ENCODE measurements at regions not wholly inside any gene's neighbourhood (a gene's known extent, or its start where the extent isn't known, plus 50 kb on each side); places are given as distances from the start of the nearest gene placed in this dataset.

GRCh38 chr20:39946053-39946810 is 742.8 kb downstream of the MAFB start:
- FAIRE-seq: peak; percentile 55
- TF ChIP-seq POU2F2 (IDR thresholded peaks at IDR 0.05; ENCODE audit: low read depth, low read length) (no peak), SPI1 (IDR thresholded peaks at IDR 0.05; ENCODE audit: low read depth, low read length) (no peak), PAX5 (IDR thresholded peaks at IDR 0.05; ENCODE audit: insufficient read depth, low read length, severe bottlenecking) (no peak), POLR2A (IDR thresholded peaks at IDR 0.05; ENCODE audit: low read depth, low read length) (no peak), POLR2AphosphoS5 (IDR thresholded peaks at IDR 0.05; ENCODE audit: low read depth, low read length) (no peak), TAF1 (IDR thresholded peaks at IDR 0.05; ENCODE audit: low read depth, low read length) (no peak)

GRCh38 chr20:39944861-39945260 is 744.2 kb downstream of the MAFB start:
- 0 out of 2 replicates have a peak, but pooled peaks have one; percentile 12 for TF ChIP-seq SPI1 (IDR thresholded peaks at IDR 0.05; ENCODE audit: low read depth, low read length)
- TF ChIP-seq POU2F2 (IDR thresholded peaks at IDR 0.05; ENCODE audit: low read depth, low read length): no peak
- no peak for TF ChIP-seq TAF1 (IDR thresholded peaks at IDR 0.05; ENCODE audit: low read depth, low read length)
- no peak for TF ChIP-seq POLR2AphosphoS5 (IDR thresholded peaks at IDR 0.05; ENCODE audit: low read depth, low read length)
- TF ChIP-seq PAX5 (IDR thresholded peaks at IDR 0.05; ENCODE audit: insufficient read depth, low read length, severe bottlenecking): no peak
- no peak for TF ChIP-seq POLR2A (IDR thresholded peaks at IDR 0.05; ENCODE audit: low read depth, low read length)
- DNase-seq (ENCODE audit: insufficient read length, low spot score): no peak
- no peak for FAIRE-seq

More at GRCh38 chr20:39946053-39946810, 742.8 kb downstream of the MAFB start:
- no peak for DNase-seq (ENCODE audit: insufficient read length, low spot score)

DNA sequence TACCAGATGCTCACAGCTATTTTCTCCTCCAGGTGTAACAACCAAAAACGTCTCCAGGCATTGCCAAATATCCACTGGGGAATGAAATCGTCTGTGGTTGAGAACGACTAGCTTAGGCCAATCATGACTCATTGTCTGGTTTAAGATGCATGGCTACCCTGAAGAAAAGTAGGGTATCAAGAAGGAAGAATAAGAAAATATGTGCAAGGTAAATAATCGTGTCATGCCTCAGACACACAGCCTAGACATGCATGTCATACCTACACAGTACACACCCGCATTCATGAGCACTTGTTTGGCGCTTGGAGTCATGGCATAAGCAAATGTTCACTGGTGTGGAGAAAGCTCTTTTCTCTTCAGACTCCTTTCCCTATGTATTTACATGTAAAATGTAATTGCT is 745.7 kb downstream of the MAFB start:
- FAIRE-seq (no peak), DNase-seq (ENCODE audit: insufficient read length, low spot score) (no peak)
- TF ChIP-seq SPI1 (IDR thresholded peaks at IDR 0.05; ENCODE audit: low read depth, low read length): no peak
- TF ChIP-seq TAF1 (IDR thresholded peaks at IDR 0.05; ENCODE audit: low read depth, low read length): no peak
- TF ChIP-seq PAX5 (IDR thresholded peaks at IDR 0.05; ENCODE audit: insufficient read depth, low read length, severe bottlenecking): no peak
- no peak for TF ChIP-seq POLR2AphosphoS5 (IDR thresholded peaks at IDR 0.05; ENCODE audit: low read depth, low read length)

GRCh38 chr20:39941245-39941644 is 747.8 kb downstream of the MAFB start:
- TF ChIP-seq POLR2A (IDR thresholded peaks at IDR 0.05; ENCODE audit: low read depth, low read length) (no peak), POLR2AphosphoS5 (IDR thresholded peaks at IDR 0.05; ENCODE audit: low read depth, low read length) (no peak), POU2F2 (IDR thresholded peaks at IDR 0.05; ENCODE audit: low read depth, low read length) (no peak), TAF1 (IDR thresholded peaks at IDR 0.05; ENCODE audit: low read depth, low read length) (no peak), PAX5 (IDR thresholded peaks at IDR 0.05; ENCODE audit: insufficient read depth, low read length, severe bottlenecking) (no peak), SPI1 (IDR thresholded peaks at IDR 0.05; ENCODE audit: low read depth, low read length) (no peak)
- FAIRE-seq (no peak), DNase-seq (ENCODE audit: insufficient read length, low spot score) (no peak)

DNA sequence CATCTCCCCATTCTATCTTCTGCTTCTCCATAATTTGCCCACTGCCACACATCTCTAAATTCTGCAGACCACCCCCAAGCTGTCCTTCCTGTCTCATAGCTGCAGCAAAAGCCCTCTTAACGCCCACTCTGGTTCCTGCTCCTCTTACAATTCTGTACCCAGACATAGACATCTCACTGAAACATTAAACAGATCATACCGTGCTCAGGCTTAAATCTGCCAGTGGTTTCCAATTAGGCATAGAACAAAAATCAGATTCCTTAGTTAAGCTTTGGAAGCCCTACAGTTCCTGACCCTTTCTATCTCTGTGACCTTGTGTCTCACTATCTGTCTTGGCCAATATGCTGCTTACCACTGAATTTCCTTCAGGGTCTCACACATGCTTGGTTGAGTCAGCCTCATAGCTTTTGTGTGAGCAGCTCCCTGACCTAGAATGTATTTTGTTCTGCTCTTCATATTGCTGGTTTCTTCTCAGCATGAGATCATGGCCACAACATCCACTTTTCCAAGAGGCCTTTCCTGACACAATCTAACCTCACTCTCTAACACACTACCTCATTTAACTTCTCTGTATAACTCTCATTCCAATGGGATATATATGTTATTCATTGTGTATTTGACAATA is 749.7 kb downstream of the MAFB start:
- TF ChIP-seq TAF1 (IDR thresholded peaks at IDR 0.05; ENCODE audit: low read depth, low read length): no peak
- no peak for TF ChIP-seq POU2F2 (IDR thresholded peaks at IDR 0.05; ENCODE audit: low read depth, low read length)
- FAIRE-seq (no peak), DNase-seq (ENCODE audit: insufficient read length, low spot score) (no peak)

GRCh38 chr20:39936401-39936800 is 752.6 kb downstream of the MAFB start:
- TF ChIP-seq TAF1 (IDR thresholded peaks at IDR 0.05; ENCODE audit: low read depth, low read length): no peak
- no peak for TF ChIP-seq PAX5 (IDR thresholded peaks at IDR 0.05; ENCODE audit: insufficient read depth, low read length, severe bottlenecking)
- no peak for TF ChIP-seq POU2F2 (IDR thresholded peaks at IDR 0.05; ENCODE audit: low read depth, low read length)
- TF ChIP-seq SPI1 (IDR thresholded peaks at IDR 0.05; ENCODE audit: low read depth, low read length): no peak
- no peak for TF ChIP-seq POLR2A (IDR thresholded peaks at IDR 0.05; ENCODE audit: low read depth, low read length)
- TF ChIP-seq POLR2AphosphoS5 (IDR thresholded peaks at IDR 0.05; ENCODE audit: low read depth, low read length): no peak
- DNase-seq (ENCODE audit: insufficient read length, low spot score): no peak
- FAIRE-seq: no peak

DNA sequence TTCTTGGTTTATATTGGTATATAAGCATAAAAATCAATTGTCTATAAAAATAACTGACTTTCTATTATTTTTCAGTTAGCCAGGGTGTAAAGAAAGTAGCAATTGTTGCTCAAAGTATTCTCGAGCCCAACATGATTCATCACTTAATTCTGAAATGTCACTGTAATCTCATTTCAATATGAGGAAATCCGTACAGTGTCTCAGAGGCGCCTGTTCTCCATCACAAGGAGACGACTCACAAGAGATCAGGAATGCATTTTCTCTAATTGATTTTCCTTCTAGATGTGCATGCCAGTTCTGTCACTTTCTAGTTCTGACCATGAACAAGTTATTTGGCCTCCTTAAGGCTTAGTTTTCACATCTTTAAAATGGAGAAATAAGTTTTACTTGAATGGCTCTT is 753.1 kb downstream of the MAFB start:
- FAIRE-seq (no peak), DNase-seq (ENCODE audit: insufficient read length, low spot score) (no peak)
- TF ChIP-seq SPI1 (IDR thresholded peaks at IDR 0.05; ENCODE audit: low read depth, low read length): no peak
- no peak for TF ChIP-seq PAX5 (IDR thresholded peaks at IDR 0.05; ENCODE audit: insufficient read depth, low read length, severe bottlenecking)
- no peak for TF ChIP-seq POLR2AphosphoS5 (IDR thresholded peaks at IDR 0.05; ENCODE audit: low read depth, low read length)
- no peak for TF ChIP-seq POLR2A (IDR thresholded peaks at IDR 0.05; ENCODE audit: low read depth, low read length)
- no peak for TF ChIP-seq POU2F2 (IDR thresholded peaks at IDR 0.05; ENCODE audit: low read depth, low read length)

DNA sequence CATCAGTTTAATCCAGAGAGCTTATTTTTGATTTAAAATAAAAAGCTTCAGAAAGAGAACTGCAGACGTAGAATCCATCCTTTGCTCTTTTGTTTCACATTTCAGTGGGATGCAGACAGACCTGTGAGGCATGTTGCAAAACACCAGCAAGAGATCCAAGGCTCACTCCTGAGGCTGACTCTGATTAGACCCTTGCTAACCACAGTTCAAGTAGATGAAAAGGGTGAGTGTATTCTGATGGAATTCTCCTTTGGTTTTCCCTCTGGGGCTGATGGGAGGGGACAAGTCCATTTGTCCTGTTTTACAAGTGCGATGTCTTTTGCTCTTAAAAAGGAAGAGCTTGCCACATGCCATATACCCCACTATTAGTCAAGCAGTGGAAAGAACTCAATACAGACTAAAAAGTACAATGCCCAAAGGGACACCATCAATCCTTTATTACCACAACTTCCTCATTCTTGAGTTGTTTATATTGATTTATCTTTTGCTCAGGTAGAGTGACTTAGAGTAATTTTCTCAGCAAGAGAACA is 772.7 kb downstream of the MAFB start:
- DNase-seq (ENCODE audit: insufficient read length, low spot score) (no peak), FAIRE-seq (no peak)
- TF ChIP-seq POLR2AphosphoS5 (IDR thresholded peaks at IDR 0.05; ENCODE audit: low read depth, low read length) (no peak), SPI1 (IDR thresholded peaks at IDR 0.05; ENCODE audit: low read depth, low read length) (no peak), POU2F2 (IDR thresholded peaks at IDR 0.05; ENCODE audit: low read depth, low read length) (no peak), POLR2A (IDR thresholded peaks at IDR 0.05; ENCODE audit: low read depth, low read length) (no peak), PAX5 (IDR thresholded peaks at IDR 0.05; ENCODE audit: insufficient read depth, low read length, severe bottlenecking) (no peak), TAF1 (IDR thresholded peaks at IDR 0.05; ENCODE audit: low read depth, low read length) (no peak)

- DNase-seq (ENCODE audit: insufficient read length, low spot score) (no peak), FAIRE-seq (no peak)
- TF ChIP-seq PAX5 (IDR thresholded peaks at IDR 0.05; ENCODE audit: insufficient read depth, low read length, severe bottlenecking) (no peak), POLR2A (IDR thresholded peaks at IDR 0.05; ENCODE audit: low read depth, low read length) (no peak), POU2F2 (IDR thresholded peaks at IDR 0.05; ENCODE audit: low read depth, low read length) (no peak), TAF1 (IDR thresholded peaks at IDR 0.05; ENCODE audit: low read depth, low read length) (no peak), SPI1 (IDR thresholded peaks at IDR 0.05; ENCODE audit: low read depth, low read length) (no peak)
Observed at GRCh38 chr20:39913274-39913673, 775.8 kb downstream of the MAFB start.

Data from GM12891 (cell line).